Choroid plexus epithelial cell (primary cell): ENCODE measurements at regions not wholly inside any gene's neighbourhood (a gene's known extent, or its start where the extent isn't known, plus 50 kb on each side); places are given as distances from the start of the nearest gene placed in this dataset.
"Not testable (repeated sequence)": the region's sequence is repeated elsewhere in the genome, so short reads cannot be mapped to it uniquely, and the experiment has no call there.

Source experiments
- DNase-seq: peaks from one replicate; pipeline ENCODE4 v3.0.0-alpha.2; 2010; ENCODE audit warnings: low read depth
- H3K4me3 ChIP-seq: 2 replicates; pipeline ENCODE4 v1.5.1; 2011; ENCODE audit warnings: low read depth, mild to moderate bottlenecking, control low read depth, low read length, moderate library complexity
- CTCF ChIP-seq: conservative IDR thresholded peaks from 2 replicates; pipeline ENCODE4 v1.5.1; 2011; ENCODE audit warnings: low read depth, mild to moderate bottlenecking, control low read depth, inconsistent platforms, low read length, moderate library complexity

DNA sequence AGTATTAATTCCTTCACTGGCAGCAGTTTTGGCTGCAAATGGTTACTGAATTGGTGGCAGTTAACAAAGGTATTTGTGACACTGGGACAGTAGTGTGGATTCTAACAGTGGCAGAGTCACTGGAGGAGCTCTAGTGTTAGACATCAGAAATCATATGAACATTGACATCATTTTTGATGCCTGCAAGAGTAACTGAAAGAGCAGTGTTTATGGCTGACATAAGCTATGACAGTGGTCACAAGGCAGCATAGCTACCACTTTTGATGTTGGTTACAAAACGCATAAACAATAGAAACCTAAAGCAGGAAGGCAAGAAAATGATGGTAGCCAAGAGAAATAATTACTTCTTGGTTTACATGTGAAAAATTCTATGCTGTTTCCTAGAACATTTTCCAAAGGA, 326.7 kb upstream of the MAN1A1 start:
- no peak overlapping the region for H3K4me3 ChIP-seq
- no peak for DNase-seq
- no peak for TF ChIP-seq CTCF

GRCh38 chr6:119673741-119674140, 324.2 kb upstream of the MAN1A1 start:
- no peak for TF ChIP-seq CTCF
- H3K4me3 ChIP-seq, result no peak overlapping the region
- no peak for DNase-seq

- no peak for DNase-seq
- H3K4me3 ChIP-seq, result no peak overlapping the region
- TF ChIP-seq CTCF, result no peak
Observed at GRCh38 chr6:119672725-119673124, 323.2 kb upstream of the MAN1A1 start.

- TF ChIP-seq CTCF, result no peak
- no peak overlapping the region for H3K4me3 ChIP-seq
- no peak for DNase-seq
Observed at GRCh38 chr6:119671105-119671504, 321.5 kb upstream of the MAN1A1 start.

GRCh38 chr6:119669221-119669620, 319.7 kb upstream of the MAN1A1 start:
- no peak for DNase-seq
- TF ChIP-seq CTCF, result no peak
- H3K4me3 ChIP-seq, result no peak overlapping the region

- not testable (repeated sequence) for H3K4me3 ChIP-seq, DNase-seq
Observed at GRCh38 chr6:119665432-119665831, 315.9 kb upstream of the MAN1A1 start.

DNA sequence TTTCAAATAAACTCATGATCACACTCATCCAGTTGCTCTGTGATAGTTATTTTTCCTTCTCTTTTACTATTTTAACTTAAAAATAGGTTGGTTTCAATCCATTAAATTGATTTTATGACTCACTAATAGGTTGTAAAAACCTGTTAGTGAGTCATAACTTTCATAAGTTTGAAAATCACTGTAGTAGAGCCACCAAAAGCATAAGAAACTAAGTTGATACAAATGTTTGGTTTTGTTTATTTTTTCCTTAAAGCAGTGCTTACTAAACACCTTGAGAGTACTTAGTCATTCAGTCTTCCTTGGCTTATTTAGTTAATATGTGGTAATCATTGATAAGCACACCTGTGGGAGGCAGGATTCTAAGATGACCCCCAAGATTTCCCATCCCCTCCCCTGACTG, 312.1 kb upstream of the MAN1A1 start:
- no peak for DNase-seq
- TF ChIP-seq CTCF, result no peak
- no peak overlapping the region for H3K4me3 ChIP-seq

DNA sequence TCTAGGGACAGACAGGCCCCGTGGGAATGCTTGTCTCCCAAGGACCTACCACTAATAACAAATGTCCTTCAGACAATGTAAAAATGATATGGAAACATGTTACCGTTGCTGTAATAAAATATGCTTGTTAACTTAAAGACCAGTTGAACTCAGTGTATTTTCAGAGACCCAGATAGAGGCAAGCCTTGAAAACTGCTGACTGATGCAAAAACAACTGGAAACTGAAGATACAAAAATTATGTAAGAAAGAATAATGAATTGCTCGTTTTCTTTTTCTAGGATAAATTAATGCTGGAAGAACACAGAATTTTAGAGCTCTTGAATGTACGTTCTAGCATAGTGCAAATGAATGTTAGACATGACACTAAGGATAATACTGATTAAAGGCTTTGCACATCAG, 311.5 kb upstream of the MAN1A1 start:
- no peak overlapping the region for H3K4me3 ChIP-seq
- TF ChIP-seq CTCF, result no peak
- DNase-seq, result no peak
